GM12878 (cell line): ENCODE measurements at regions not wholly inside any gene's neighbourhood (a gene's known extent, or its start where the extent isn't known, plus 50 kb on each side); places are given as distances from the start of the nearest gene placed in this dataset.

Source experiments
- ATAC-seq: fragments of 200-7000 bp; cut with Tn5 transposase; 3 replicates; pipeline ENCODE4 v1.9.1; 2020; ENCODE audit warnings: mild to moderate bottlenecking, moderate library complexity
- BruUV-seq: library from RNA; stranded (reverse); fragments of 400-500 nt; replicated peaks from 2 replicates; lab custom pipeline; 2021; lab: Mats Ljungman, UMichigan
- CTCF ChIA-PET: fragments of 300-600 bp; sonication (Branson Sonifier 250); formaldehyde crosslinking; extraction: SDS; loops from one replicate; lab custom pipeline; 2021; ENCODE audit warnings: inconsistent platforms; lab: Yijun Ruan, JAX
- POLR2A ChIA-PET: fragments of 350-600 bp; formaldehyde crosslinking; extraction: SDS; loops from one replicate; lab custom pipeline; 2021; ENCODE audit warnings: inconsistent platforms; lab: Charles Lee
- RAD21 ChIA-PET: fragments of 300-600 bp; sonication (Branson Sonifier 250); formaldehyde crosslinking; loops from one replicate; lab custom pipeline; 2023; ENCODE audit warnings: antibody characterized with exemption; ENCODE audit not compliant: unreplicated experiment; lab: Charles Lee
- SMC1A ChIA-PET: fragments of 300-600 bp; sonication (Branson Sonifier 250); formaldehyde crosslinking; loops from one replicate; lab custom pipeline; 2023; ENCODE audit not compliant: unreplicated experiment, uncharacterized antibody; lab: Charles Lee
- DNase-seq: peaks from one replicate; pipeline ENCODE4 v3.0.0-alpha.2; 2011; ENCODE audit warnings: low read depth, low spot score
- FAIRE-seq: peaks from 3 replicates; lab custom pipeline; 2011; peaks lifted over from hg19 to GRCh38; lab: Jason Lieb, UNC
- H2AFZ ChIP-seq: 2 replicates; pipeline ENCODE4 v1.6.0; 2011; ENCODE audit warnings: low read depth, low read length, control low read depth; ENCODE audit not compliant: control insufficient read depth
- H3K27ac ChIP-seq: 2 replicates; pipeline ENCODE4 v1.5.1; 2011; ENCODE audit warnings: control low read depth; ENCODE audit not compliant: control insufficient read depth, insufficient read depth
- H3K27me3 ChIP-seq, 2 experiments: replicated peaks in 1 of 2; 2 replicates each; pipeline versions ENCODE4 v1.6.0 to v1.6.1; 2011; ENCODE audit warnings: low read length in 1 of 2; ENCODE audit not compliant: control insufficient read depth in 2 of 2, insufficient read depth in 2 of 2
- H3K36me3 ChIP-seq, 2 experiments: 2 replicates each; pipeline ENCODE4 v1.5.1; 2011; ENCODE audit warnings: low read length in 1 of 2; ENCODE audit not compliant: control insufficient read depth in 2 of 2, insufficient read depth in 2 of 2
- H3K4me1 ChIP-seq: 2 replicates; pipeline ENCODE4 v1.6.1; 2011; ENCODE audit warnings: mild to moderate bottlenecking, low read length, moderate library complexity, mixed read lengths; ENCODE audit not compliant: control insufficient read depth, insufficient read depth
- H3K4me2 ChIP-seq: 2 replicates; pipeline ENCODE4 v1.6.0; 2011; ENCODE audit warnings: control low read depth; ENCODE audit not compliant: control insufficient read depth, insufficient read depth
- H3K4me3 ChIP-seq: fragments of 200-600 bp; sonication (generic); 2 replicates; pipeline ENCODE4 v1.5.1; 2016
- H3K79me2 ChIP-seq: 2 replicates; pipeline ENCODE4 v1.6.0; 2011; ENCODE audit warnings: low read length; ENCODE audit not compliant: control insufficient read depth, insufficient read depth
- H3K9ac ChIP-seq: 2 replicates; pipeline ENCODE4 v1.8.0; 2011; ENCODE audit warnings: low read length, control low read depth, mixed read lengths; ENCODE audit not compliant: control insufficient read depth, insufficient read depth
- H3K9me3 ChIP-seq: replicated peaks from 3 replicates; pipeline ENCODE4 v1.5.1; 2011; ENCODE audit warnings: mild to moderate bottlenecking, low read length; ENCODE audit not compliant: control insufficient read depth, insufficient read depth
- H4K20me1 ChIP-seq: 2 replicates; pipeline ENCODE4 v1.6.0; 2011; ENCODE audit not compliant: control insufficient read depth, insufficient read depth
- BHLHE40 ChIP-seq, 2 experiments: fragments of 450-650 bp in 1 of 2; IDR thresholded peaks; 2 replicates each; pipeline ENCODE4 v1.6.1; 2011 to 2017; ENCODE audit warnings: low read depth in 2 of 2, borderline replicate concordance in 1 of 2, improper control_type of control experiment in 1 of 2, low read length in 1 of 2, mild to moderate bottlenecking in 1 of 2
- CBX3 ChIP-seq: fragments of 200-600 bp; sonication (generic); IDR thresholded peaks from 2 replicates; pipeline ENCODE4 v1.6.1; 2016; ENCODE audit warnings: low read depth, borderline replicate concordance
- CHD1 ChIP-seq: IDR thresholded peaks from 2 replicates; pipeline ENCODE4 v1.6.1; 2012; ENCODE audit warnings: low read depth, low read length, improper control_type of control experiment
- ELK1 ChIP-seq: IDR thresholded peaks from 2 replicates; pipeline ENCODE4 v1.6.1; 2012; ENCODE audit warnings: low read depth, low read length, improper control_type of control experiment
- KLF5 ChIP-seq: fragments of 450-650 bp; IDR thresholded peaks from 2 replicates; pipeline ENCODE4 v1.6.1; 2014; ENCODE audit warnings: mild to moderate bottlenecking; ENCODE audit not compliant: partially characterized antibody
- MYC ChIP-seq: IDR thresholded peaks from 2 replicates; pipeline ENCODE4 v1.6.1; 2011; ENCODE audit warnings: mild to moderate bottlenecking, low read length, moderate library complexity, inconsistent platforms; ENCODE audit not compliant: insufficient read depth, insufficient replicate concordance, insufficient read length, severe bottlenecking
- PBX3 ChIP-seq: IDR thresholded peaks from 2 replicates; pipeline ENCODE4 v1.6.1; 2011; ENCODE audit warnings: mild to moderate bottlenecking, low read depth, low read length, moderate library complexity; ENCODE audit not compliant: insufficient replicate concordance
- RB1 ChIP-seq: fragments of 450-650 bp; formaldehyde crosslinking; IDR thresholded peaks from 2 replicates; pipeline ENCODE4 v1.6.1; 2017; ENCODE audit warnings: mild to moderate bottlenecking, borderline replicate concordance
- WGBS: methylation state at CpG from one replicate; pipeline ENCODE4 v1.1.6; 2016; ENCODE audit warnings: low lambda C conversion rate; ENCODE audit not compliant: insufficient replicate concordance, insufficient coverage; ENCODE audit errors: missing lambda C conversion rate; 5-methylcytosine and 5-hydroxymethylcytosine counted together
- in situ Hi-C: fragments of 300-500 bp; cut with MboI; formaldehyde crosslinking; loops from 9 replicates; pipeline ENCODE4 v1.14.3; 2018; ENCODE audit warnings: mixed read lengths
- intact Hi-C: fragments of 100-400 bp; cut with micrococcal nuclease; formaldehyde crosslinking; loops from one replicate; pipeline ENCODE4 v1.14.2; 2022; ENCODE audit not compliant: unreplicated experiment
- TF ChIP-seq, protein P1 (sequence below): IDR thresholded peaks from 2 replicates; pipeline ENCODE4 v1.6.1; 2011; ENCODE audit warnings: low read depth, low read length, improper control_type of control experiment, borderline replicate concordance

GRCh38 chr2:225735844-225736243, 336.3 kb downstream of the NYAP2 start:
- H3K4me2 ChIP-seq: no peak overlapping the region
- no peaks in the 10 kb centered on the region for H3K27me3 ChIP-seq
- intact Hi-C loops: no loop called here
- DNase-seq (no peak), FAIRE-seq (no peak), ATAC-seq (no peak)
- ChIA-PET RAD21 (no interaction called here), POLR2A (no interaction called here), CTCF (no interaction called here), SMC1A (no interaction called here)
- no peak overlapping the region for H3K27ac ChIP-seq
- no peaks in the 10 kb centered on the region for H3K9me3 ChIP-seq
- H2AFZ ChIP-seq: no peak overlapping the region
- 0% methylated on average over 3 of the region's 3 CpGs for WGBS
- no peaks in the 10 kb centered on the region for H3K36me3 ChIP-seq
- H4K20me1 ChIP-seq: no peaks in the 10 kb centered on the region
- in situ Hi-C loops: no loop called here
- H3K4me1 ChIP-seq: no peaks in the 10 kb centered on the region
- TF ChIP-seq PBX3 (no peak), BHLHE40 (IDR thresholded peaks at IDR 0.05; ENCODE audit: borderline replicate concordance in 1 of 2, low read depth in 2 of 2, low read length in 1 of 2) (no peak), ELK1 (no peak), CBX3 (no peak), CHD1 (no peak), RB1 (no peak), KLF5 (no peak), MYC (no peak)
- TF ChIP-seq, protein P1, sequence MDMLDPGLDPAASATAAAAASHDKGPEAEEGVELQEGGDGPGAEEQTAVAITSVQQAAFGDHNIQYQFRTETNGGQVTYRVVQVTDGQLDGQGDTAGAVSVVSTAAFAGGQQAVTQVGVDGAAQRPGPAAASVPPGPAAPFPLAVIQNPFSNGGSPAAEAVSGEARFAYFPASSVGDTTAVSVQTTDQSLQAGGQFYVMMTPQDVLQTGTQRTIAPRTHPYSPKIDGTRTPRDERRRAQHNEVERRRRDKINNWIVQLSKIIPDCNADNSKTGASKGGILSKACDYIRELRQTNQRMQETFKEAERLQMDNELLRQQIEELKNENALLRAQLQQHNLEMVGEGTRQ: no peak
- no TSS peak for BruUV-seq
- H3K4me3 ChIP-seq: no peak overlapping the region
- H3K9ac ChIP-seq: no peak overlapping the region
- no peaks in the 10 kb centered on the region for H3K79me2 ChIP-seq
